Testis (tissue), 2 donors: ENCODE measurements at regions not wholly inside any gene's neighbourhood (a gene's known extent, or its start where the extent isn't known, plus 50 kb on each side); places are given as distances from the start of the nearest gene placed in this dataset.

Experiments used
- POLR2A ChIP-seq: fragments of 450-650 bp; IDR thresholded peaks from one replicate; pipeline ENCODE4 v1.6.1; 2017; ENCODE audit warnings: antibody characterized with exemption, mild to moderate bottlenecking, moderate library complexity
- TF ChIP-seq, protein P1 (sequence below), 3 experiments: fragments of 450-650 bp in 2 of 3; fragments of 200-600 bp in 1 of 3; sonication (generic) in 1 of 3; IDR thresholded peaks; one replicate each; pipeline ENCODE4 v1.5.1; 2016 to 2019; ENCODE audit warnings: antibody characterized with exemption in 3 of 3, mild to moderate bottlenecking in 2 of 3, moderate library complexity in 1 of 3

GRCh38 chr2:153347818-153348495 is 130.6 kb downstream of the RPRM start:
- TF ChIP-seq, protein P1, sequence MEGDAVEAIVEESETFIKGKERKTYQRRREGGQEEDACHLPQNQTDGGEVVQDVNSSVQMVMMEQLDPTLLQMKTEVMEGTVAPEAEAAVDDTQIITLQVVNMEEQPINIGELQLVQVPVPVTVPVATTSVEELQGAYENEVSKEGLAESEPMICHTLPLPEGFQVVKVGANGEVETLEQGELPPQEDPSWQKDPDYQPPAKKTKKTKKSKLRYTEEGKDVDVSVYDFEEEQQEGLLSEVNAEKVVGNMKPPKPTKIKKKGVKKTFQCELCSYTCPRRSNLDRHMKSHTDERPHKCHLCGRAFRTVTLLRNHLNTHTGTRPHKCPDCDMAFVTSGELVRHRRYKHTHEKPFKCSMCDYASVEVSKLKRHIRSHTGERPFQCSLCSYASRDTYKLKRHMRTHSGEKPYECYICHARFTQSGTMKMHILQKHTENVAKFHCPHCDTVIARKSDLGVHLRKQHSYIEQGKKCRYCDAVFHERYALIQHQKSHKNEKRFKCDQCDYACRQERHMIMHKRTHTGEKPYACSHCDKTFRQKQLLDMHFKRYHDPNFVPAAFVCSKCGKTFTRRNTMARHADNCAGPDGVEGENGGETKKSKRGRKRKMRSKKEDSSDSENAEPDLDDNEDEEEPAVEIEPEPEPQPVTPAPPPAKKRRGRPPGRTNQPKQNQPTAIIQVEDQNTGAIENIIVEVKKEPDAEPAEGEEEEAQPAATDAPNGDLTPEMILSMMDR (IDR thresholded peaks at IDR 0.05): no peak
- TF ChIP-seq POLR2A: no peak
